ENCODE measurements at regions not wholly inside any gene's neighbourhood (a gene's known extent, or its start where the extent isn't known, plus 50 kb on each side); places are given as distances from the start of the nearest gene placed in this dataset.
A peak's percentile ranks its signal among the peaks of the same experiment; 100 is the strongest.
"Not testable (repeated sequence)": the region's sequence is repeated elsewhere in the genome, so short reads cannot be mapped to it uniquely, and the experiment has no call there.

DNA sequence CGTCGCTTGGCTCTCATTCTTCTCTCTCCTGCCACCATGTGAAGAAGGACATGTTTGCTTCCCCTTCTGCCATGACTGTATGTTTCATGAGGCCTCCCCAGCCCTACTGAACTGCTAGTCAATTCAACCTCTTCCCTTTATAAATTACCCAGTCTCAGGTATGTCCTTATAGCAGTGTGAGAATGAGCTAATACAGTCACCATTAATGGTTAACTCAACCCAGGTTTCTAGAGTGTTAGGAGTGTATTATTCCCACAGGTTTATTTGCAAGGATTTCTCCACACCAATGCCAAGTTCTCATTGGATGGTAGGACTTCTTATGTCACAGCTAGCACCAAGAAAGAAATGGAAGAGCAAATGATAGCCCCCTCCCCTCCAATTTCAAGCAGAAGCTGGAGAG lies 71.9 kb downstream of the DYNAP start:
- no peak for DNase-seq

DNA sequence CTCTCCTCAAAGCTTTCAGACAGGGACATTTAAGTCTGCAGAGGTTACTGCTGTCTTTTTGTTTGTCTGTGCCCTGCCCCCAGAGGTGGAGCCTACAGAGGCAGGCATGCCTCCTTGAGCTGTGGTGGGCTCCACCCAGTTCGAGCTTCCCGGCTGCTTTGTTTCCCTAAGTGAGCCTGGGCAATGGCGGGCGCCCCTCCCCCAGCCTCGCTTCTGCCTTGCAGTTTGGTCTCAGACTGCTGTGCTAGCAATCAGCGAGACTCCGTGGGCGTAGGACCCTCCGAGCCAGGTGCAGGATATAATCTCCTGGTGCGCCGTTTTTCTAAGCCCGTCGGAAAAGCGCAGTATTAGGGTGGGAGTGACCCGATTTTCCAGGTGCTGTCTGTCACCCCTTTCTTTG lies 78.7 kb downstream of the DYNAP start:
- not testable (repeated sequence) for DNase-seq

GRCh38 chr18:54671291-54671881 lies 80.3 kb downstream of the DYNAP start:
- DNase-seq = peak; percentile 50 to 73 (median 63)

GRCh38 chr18:54672109-54672508 lies 81.1 kb downstream of the DYNAP start:
- no peak for DNase-seq

DNA sequence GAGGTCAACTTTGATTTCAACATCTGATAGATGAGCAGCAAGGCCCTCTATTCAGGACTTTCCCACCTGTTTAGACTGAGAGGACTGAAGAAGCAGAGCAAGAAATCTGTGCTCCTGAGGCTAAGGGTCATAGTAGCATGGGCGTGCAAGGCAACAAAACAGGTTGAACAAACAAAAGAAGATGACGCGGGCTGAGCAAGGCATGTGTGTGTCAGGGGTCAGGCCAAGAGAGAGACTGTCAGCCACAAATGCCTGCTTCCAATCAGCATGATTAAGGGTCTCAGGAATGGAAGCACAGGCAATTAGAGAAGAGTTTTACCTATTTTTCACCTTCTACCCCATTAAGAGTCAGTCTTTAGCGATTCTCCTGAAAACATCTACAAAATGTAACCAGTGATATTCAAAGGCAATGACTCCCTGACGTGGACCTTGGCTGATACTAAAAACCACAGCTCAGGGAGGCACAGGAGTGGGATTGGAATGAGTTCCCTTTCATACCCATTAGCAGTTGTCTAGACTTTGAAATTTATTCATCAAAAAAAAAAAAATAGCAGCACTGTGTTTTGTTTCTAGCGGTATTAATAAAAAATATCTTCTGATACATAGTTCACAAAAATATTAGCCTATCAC lies 81.9 kb downstream of the DYNAP start:
- no peak for DNase-seq

- no peak for DNase-seq
These were observed 82.9 kb downstream of the DYNAP start for GRCh38 chr18:54673936-54674335.

DNA sequence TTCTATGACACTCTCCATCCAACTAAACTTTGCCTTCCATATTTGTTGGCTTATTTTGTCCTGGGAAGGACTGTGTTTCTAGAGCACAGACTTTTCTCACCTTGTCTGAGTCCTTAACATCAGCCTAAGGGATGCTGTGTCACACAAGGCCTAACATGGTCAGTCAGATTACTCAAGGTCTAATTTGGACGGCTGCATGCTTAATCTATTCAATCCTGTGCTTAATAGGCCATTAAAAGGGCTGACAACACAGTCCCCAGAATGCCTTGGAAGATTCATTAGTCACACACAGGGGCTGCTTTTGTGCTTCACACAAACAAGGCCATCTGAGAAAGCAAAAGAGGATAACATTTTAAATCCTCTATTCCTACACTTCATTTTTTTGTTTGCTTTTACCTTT lies 84.0 kb downstream of the DYNAP start:
- DNase-seq = no peak

GRCh38 chr18:54679318-54680149 lies 88.5 kb downstream of the DYNAP start:
- DNase-seq = peak; percentile 26 to 43 (median 40)

DNA sequence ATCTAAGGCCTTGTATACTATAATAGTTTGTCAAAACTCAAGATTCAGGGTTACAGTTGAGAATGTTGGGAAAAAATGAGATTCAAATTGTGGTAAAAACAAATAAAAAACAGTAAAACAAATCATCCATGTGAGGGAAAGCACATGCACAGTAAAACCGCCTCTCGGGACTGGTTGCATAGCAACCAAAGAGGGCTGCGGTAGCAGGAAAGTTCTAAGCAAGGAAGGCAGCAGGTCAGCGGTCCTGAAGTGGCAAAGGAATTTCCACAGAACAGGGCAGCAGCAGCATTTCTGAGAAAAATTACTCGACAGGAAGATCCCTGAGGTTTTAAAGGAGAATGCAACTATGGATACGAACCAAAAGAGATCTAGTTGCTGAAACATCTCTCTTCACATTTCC lies 93.7 kb downstream of the DYNAP start:
- DNase-seq = no peak

GRCh38 chr18:54689319-54689718 lies 98.3 kb downstream of the DYNAP start:
- DNase-seq = no peak

GRCh38 chr18:54690198-54690597 lies 99.2 kb downstream of the DYNAP start:
- no peak for DNase-seq

DNA sequence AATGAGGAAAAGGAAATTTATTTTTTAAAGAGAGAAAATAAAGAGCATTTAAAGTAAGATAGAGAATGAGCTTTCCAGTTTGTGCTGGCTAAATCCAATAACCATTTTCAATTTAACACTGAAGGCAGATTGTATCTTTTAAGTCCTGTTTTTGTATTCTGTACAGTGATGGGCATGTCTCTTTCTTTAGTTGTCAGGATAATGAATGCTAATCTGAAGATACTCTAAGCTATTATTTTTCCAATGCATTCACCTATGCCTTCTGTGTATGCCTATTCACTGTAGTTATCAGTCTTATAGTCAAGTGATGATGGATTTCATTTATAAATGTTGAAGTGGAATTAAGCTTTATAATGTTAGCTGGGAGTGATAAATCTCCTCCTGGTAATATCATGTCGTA lies 101.4 kb downstream of the DYNAP start:
- no peak for DNase-seq

GRCh38 chr18:54696616-54697293 lies 105.7 kb downstream of the DYNAP start:
- DNase-seq = no peak

DNA sequence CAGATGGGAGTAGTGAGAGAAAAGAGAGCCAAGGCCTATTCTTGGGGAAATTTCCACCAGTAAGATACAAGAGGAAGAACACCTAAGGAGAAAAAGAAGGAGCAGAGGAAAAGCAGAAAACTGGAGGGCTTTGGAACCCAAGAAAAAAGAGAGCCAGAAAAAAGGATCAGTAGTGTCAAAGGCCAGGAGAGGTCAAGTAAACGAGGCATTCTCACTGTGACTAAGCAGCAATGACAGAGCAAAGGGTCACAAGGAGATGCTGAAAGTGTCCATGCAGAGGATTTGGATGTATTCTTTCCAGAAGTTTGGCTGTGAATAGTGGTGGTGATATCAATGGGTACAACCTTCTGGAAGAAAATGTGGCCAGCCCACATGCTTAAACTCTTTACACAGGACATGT lies 109.5 kb downstream of the DYNAP start:
- DNase-seq = no peak

- no peak for DNase-seq
These were observed 111.6 kb downstream of the DYNAP start for GRCh38 chr18:54702686-54703085.

- no peak for DNase-seq
These were observed 118.0 kb upstream of the RAB27B start for GRCh38 chr18:54710074-54710899.

GRCh38 chr18:54710900-54711281 lies 117.4 kb upstream of the RAB27B start:
- no peak for DNase-seq

GRCh38 chr18:54712306-54712705 lies 116.0 kb upstream of the RAB27B start:
- no peak for DNase-seq

GRCh38 chr18:54712758-54713157 lies 115.5 kb upstream of the RAB27B start:
- DNase-seq = no peak

DNA sequence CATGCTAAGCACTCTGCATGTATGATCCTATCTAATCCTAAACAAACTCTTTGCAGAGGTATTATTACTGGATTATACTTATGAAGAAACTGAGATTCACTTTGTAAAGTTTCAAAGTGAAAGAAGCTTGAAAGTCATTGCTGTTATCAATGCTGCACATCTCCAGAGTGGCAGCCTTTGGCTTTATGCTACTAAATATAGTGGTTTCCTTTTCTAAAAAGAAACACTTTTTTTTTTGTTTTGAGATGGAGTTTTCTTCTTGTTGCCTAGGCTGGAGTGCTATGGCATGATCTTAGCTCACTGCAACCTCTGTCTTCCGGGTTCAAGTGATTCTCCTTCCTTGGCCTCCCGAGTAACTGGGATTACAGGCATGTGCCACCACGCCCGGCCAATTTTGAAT lies 114.9 kb upstream of the RAB27B start:
- DNase-seq = no peak

GRCh38 chr18:54714851-54715250 lies 113.4 kb upstream of the RAB27B start:
- no peak for DNase-seq

- DNase-seq = no peak
These were observed 111.7 kb upstream of the RAB27B start for GRCh38 chr18:54716586-54716985.
